GM21717 (cell line): ENCODE measurements at regions not wholly inside any gene's neighbourhood (a gene's known extent, or its start where the extent isn't known, plus 50 kb on each side); places are given as distances from the start of the nearest gene placed in this dataset.

Experiments
- ATAC-seq: cut with Tn5 transposase; IDR thresholded peaks from one replicate; pipeline ENCODE4 v1.9.1; 2021; ENCODE audit warnings: mild to moderate bottlenecking, moderate library complexity; ENCODE audit not compliant: unreplicated experiment

DNA sequence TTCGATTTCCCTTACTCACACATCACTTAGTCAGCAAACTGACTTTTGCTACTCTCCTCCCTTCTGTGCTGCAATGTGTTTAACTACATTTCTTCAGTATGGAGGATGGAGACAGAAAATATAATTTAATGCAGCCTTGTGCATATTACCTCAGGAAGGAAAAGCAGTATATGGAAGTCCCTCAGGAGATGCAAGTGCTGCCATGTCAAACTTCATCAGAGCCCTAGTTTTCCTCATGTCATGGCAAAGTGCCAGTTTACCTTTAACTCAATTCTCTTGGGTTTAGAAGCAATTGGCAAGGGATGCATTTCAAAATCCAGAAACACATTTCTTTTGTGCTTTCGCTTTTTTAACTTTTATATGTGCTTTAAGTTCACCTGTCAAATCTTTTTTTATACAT lies 365.4 kb downstream of the ISL1 start:
- no peak for ATAC-seq
